ENCODE measurements at regions not wholly inside any gene's neighbourhood (a gene's known extent, or its start where the extent isn't known, plus 50 kb on each side); places are given as distances from the start of the nearest gene placed in this dataset.

DNA sequence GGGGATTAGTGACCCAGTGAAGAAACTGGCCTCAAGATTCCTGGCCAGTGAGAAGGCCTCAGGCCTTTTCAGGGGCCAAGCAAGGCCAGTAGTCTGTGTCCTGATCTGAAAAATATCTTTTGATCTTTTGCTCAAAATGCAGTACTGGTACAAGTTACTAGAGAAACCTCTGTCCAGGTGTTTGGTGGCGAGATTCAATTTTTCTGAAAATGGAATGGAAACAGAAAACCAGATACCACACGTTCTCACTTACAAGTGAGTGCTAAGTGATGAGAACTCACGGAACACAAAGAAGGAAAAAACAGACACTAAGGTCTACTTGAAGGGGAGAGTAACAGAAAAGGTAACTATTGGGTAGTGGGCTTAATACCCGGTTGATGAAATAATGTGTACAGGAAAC lies 463.4 kb downstream of the ZIC1 start:
- no peak for TF ChIP-seq EZH2 (IDR thresholded peaks at IDR 0.05; ENCODE audit: low read length)
- TF ChIP-seq, protein P1, sequence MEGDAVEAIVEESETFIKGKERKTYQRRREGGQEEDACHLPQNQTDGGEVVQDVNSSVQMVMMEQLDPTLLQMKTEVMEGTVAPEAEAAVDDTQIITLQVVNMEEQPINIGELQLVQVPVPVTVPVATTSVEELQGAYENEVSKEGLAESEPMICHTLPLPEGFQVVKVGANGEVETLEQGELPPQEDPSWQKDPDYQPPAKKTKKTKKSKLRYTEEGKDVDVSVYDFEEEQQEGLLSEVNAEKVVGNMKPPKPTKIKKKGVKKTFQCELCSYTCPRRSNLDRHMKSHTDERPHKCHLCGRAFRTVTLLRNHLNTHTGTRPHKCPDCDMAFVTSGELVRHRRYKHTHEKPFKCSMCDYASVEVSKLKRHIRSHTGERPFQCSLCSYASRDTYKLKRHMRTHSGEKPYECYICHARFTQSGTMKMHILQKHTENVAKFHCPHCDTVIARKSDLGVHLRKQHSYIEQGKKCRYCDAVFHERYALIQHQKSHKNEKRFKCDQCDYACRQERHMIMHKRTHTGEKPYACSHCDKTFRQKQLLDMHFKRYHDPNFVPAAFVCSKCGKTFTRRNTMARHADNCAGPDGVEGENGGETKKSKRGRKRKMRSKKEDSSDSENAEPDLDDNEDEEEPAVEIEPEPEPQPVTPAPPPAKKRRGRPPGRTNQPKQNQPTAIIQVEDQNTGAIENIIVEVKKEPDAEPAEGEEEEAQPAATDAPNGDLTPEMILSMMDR (optimal IDR thresholded peaks at IDR 0.05 in 1 of 3, IDR thresholded peaks at IDR 0.05 in 1 of 3, conservative IDR thresholded peaks at IDR 0.05 in 1 of 3; ENCODE audit: extremely low read depth in 1 of 3, insufficient read depth in 2 of 3, low read length in 3 of 3): no peak
- Histone ChIP-seq H3K27me3 (ENCODE audit: control insufficient read depth, extremely low read depth, insufficient read depth, low read length) (no peaks in the 10 kb centered on the region), H3K27ac (ENCODE audit: control insufficient read depth, insufficient read depth, low read length) (no peak overlapping the region), H3K4me1 (ENCODE audit: control insufficient read depth, extremely low read depth, insufficient read depth, low read length) (no peaks in the 10 kb centered on the region), H3K4me2 (ENCODE audit: control insufficient read depth, extremely low read depth, insufficient read depth, low read depth, low read length) (no peak overlapping the region), H2AFZ (ENCODE audit: control insufficient read depth, low read length) (no peak overlapping the region), H3K36me3 (ENCODE audit: control insufficient read depth in 2 of 2, extremely low read depth in 1 of 2, insufficient read depth in 2 of 2, low read length in 2 of 2) (no peaks in the 10 kb centered on the region), H3K9ac (ENCODE audit: control insufficient read depth, extremely low read depth, insufficient read depth, low read length) (no peak overlapping the region), H3K9me1 (ENCODE audit: control insufficient read depth, extremely low read depth, insufficient read depth, low read length) (no peaks in the 10 kb centered on the region), H3K79me2 (ENCODE audit: control insufficient read depth, insufficient read depth, low read length) (no peaks in the 10 kb centered on the region), H3K9me3 (ENCODE audit: control insufficient read depth, low read depth, low read length) (no peaks in the 10 kb centered on the region), H4K20me1 (ENCODE audit: control insufficient read depth, extremely low read depth, insufficient read depth, low read length) (no peaks in the 10 kb centered on the region), H3K4me3 (ENCODE audit: control insufficient read depth in 2 of 3, extremely low read depth in 1 of 3, insufficient read depth in 2 of 3, low read depth in 1 of 3, low read length in 3 of 3) (no peak overlapping the region)
- DNase-seq (ENCODE audit: low read depth, low spot score) (no peak), FAIRE-seq (no peak)
- dilution Hi-C loops (cut with MboI; ENCODE audit: extremely low pct_ligation_motif_present, low sequenced_read_pairs): no loop called here

DNA sequence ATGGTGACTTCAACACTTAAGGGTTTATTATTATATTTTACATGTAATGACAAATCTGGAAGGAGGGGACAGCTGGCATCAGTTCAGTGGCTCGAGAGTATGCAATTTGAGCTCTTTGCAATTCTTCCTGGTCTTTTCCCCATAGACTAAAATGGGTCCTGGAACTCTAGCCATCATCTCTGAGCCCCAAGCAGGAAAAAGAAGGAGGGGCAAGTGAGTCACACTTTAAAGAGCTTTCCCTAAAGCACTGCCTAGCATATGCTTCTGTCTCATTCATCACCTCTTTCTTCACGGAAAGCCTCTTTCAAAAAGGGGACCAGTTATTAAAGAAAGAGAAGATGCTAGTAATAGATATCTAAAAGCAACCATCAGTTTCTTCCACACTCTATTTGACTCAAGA lies 466.3 kb downstream of the ZIC1 start:
- dilution Hi-C loops (cut with MboI; ENCODE audit: extremely low pct_ligation_motif_present, low sequenced_read_pairs): no loop called here
- Histone ChIP-seq H3K36me3 (ENCODE audit: control insufficient read depth in 2 of 2, extremely low read depth in 1 of 2, insufficient read depth in 2 of 2, low read length in 2 of 2) (no peaks in the 10 kb centered on the region), H3K4me2 (ENCODE audit: control insufficient read depth, extremely low read depth, insufficient read depth, low read depth, low read length) (no peak overlapping the region), H3K79me2 (ENCODE audit: control insufficient read depth, insufficient read depth, low read length) (no peaks in the 10 kb centered on the region), H2AFZ (ENCODE audit: control insufficient read depth, low read length) (no peak overlapping the region), H3K4me3 (ENCODE audit: control insufficient read depth in 2 of 3, extremely low read depth in 1 of 3, insufficient read depth in 2 of 3, low read depth in 1 of 3, low read length in 3 of 3) (no peak overlapping the region), H4K20me1 (ENCODE audit: control insufficient read depth, extremely low read depth, insufficient read depth, low read length) (no peaks in the 10 kb centered on the region), H3K9me1 (ENCODE audit: control insufficient read depth, extremely low read depth, insufficient read depth, low read length) (no peaks in the 10 kb centered on the region), H3K27ac (ENCODE audit: control insufficient read depth, insufficient read depth, low read length) (no peak overlapping the region), H3K9me3 (ENCODE audit: control insufficient read depth, low read depth, low read length) (no peaks in the 10 kb centered on the region), H3K4me1 (ENCODE audit: control insufficient read depth, extremely low read depth, insufficient read depth, low read length) (no peaks in the 10 kb centered on the region), H3K9ac (ENCODE audit: control insufficient read depth, extremely low read depth, insufficient read depth, low read length) (no peak overlapping the region), H3K27me3 (ENCODE audit: control insufficient read depth, extremely low read depth, insufficient read depth, low read length) (no peaks in the 10 kb centered on the region)
- TF ChIP-seq, protein P1 (optimal IDR thresholded peaks at IDR 0.05 in 1 of 3, IDR thresholded peaks at IDR 0.05 in 1 of 3, conservative IDR thresholded peaks at IDR 0.05 in 1 of 3; ENCODE audit: extremely low read depth in 1 of 3, insufficient read depth in 2 of 3, low read length in 3 of 3): no peak
- no peak for TF ChIP-seq EZH2 (IDR thresholded peaks at IDR 0.05; ENCODE audit: low read length)
- no peak for FAIRE-seq
- DNase-seq (ENCODE audit: low read depth, low spot score): no peak

Measured in keratinocyte (primary cell).